Central memory CD8-positive, alpha-beta T cell (primary cell): ENCODE measurements at regions not wholly inside any gene's neighbourhood (a gene's known extent, or its start where the extent isn't known, plus 50 kb on each side); places are given as distances from the start of the nearest gene placed in this dataset.

Experiments
- ATAC-seq: fragments of 150-1000 bp; cut with Tn5 transposase; replicated peaks from 2 replicates; pipeline ENCODE4 v1.10.0; 2022; ENCODE audit warnings: mild to moderate bottlenecking, moderate FRiP score, moderate number of reproducible peaks; ENCODE audit not compliant: poor library complexity, severe bottlenecking; ENCODE audit errors: extremely low read depth
- DNase-seq, 2 donors: peaks; one replicate each; pipeline ENCODE4 v3.0.0; 2021; ENCODE audit warnings: low spot score in 2 of 2
- H3K27ac Mint-ChIP-seq: one replicate; pipeline ENCODE4 v1.8.0; 2022; ENCODE audit warnings: low read depth, mild to moderate bottlenecking, moderate library complexity, mixed read lengths
- H3K27me3 Mint-ChIP-seq: one replicate; pipeline ENCODE4 v1.8.0; 2022; ENCODE audit warnings: mixed read lengths
- H3K36me3 Mint-ChIP-seq: one replicate; pipeline ENCODE4 v1.8.0; 2022; ENCODE audit warnings: mild to moderate bottlenecking, moderate library complexity, mixed read lengths; ENCODE audit not compliant: insufficient read depth
- H3K4me1 Mint-ChIP-seq: one replicate; pipeline ENCODE4 v1.8.0; 2022; ENCODE audit warnings: mixed read lengths
- H3K4me3 Mint-ChIP-seq: one replicate; pipeline ENCODE4 v1.8.0; 2022; ENCODE audit warnings: mild to moderate bottlenecking, moderate library complexity, mixed read lengths
- H3K9me3 Mint-ChIP-seq: one replicate; pipeline ENCODE4 v1.8.0; 2022; ENCODE audit warnings: mixed read lengths

GRCh38 chr2:150856596-150857281 lies 369.3 kb upstream of the RND3 start:
- H3K4me3 Mint-ChIP-seq, result no peak overlapping the region
- DNase-seq (no peak), ATAC-seq (no peak)
- no peaks in the 10 kb centered on the region for H3K27me3 Mint-ChIP-seq
- peaks cover 7% of the 10 kb centered on the region for H3K9me3 Mint-ChIP-seq
- no peaks in the 10 kb centered on the region for H3K36me3 Mint-ChIP-seq
- H3K27ac Mint-ChIP-seq, result no peak overlapping the region
- no peaks in the 10 kb centered on the region for H3K4me1 Mint-ChIP-seq

- ATAC-seq, result no peak
- Mint-ChIP-seq H3K4me3 (no peak overlapping the region), H3K36me3 (no peaks in the 10 kb centered on the region), H3K4me1 (no peaks in the 10 kb centered on the region), H3K9me3 (peaks cover 7% of the 10 kb centered on the region), H3K27me3 (no peaks in the 10 kb centered on the region), H3K27ac (no peak overlapping the region)
- no peak for DNase-seq
Measured at GRCh38 chr2:150853263-150853662, 365.8 kb upstream of the RND3 start.

GRCh38 chr2:150850641-150851040 lies 363.2 kb upstream of the RND3 start:
- no peaks in the 10 kb centered on the region for H3K36me3 Mint-ChIP-seq
- no peak overlapping the region for H3K27ac Mint-ChIP-seq
- no peak overlapping the region for H3K4me3 Mint-ChIP-seq
- H3K27me3 Mint-ChIP-seq, result no peaks in the 10 kb centered on the region
- DNase-seq, result no peak
- no peaks in the 10 kb centered on the region for H3K4me1 Mint-ChIP-seq
- ATAC-seq, result no peak
- H3K9me3 Mint-ChIP-seq, result peaks cover 7% of the 10 kb centered on the region

- H3K36me3 Mint-ChIP-seq, result no peaks in the 10 kb centered on the region
- ATAC-seq, result no peak
- DNase-seq, result no peak
- H3K27ac Mint-ChIP-seq, result no peak overlapping the region
- peaks cover under 1% of the 10 kb centered on the region for H3K9me3 Mint-ChIP-seq
- no peak overlapping the region for H3K4me3 Mint-ChIP-seq
- H3K4me1 Mint-ChIP-seq, result no peaks in the 10 kb centered on the region
- H3K27me3 Mint-ChIP-seq, result peaks cover 9% of the 10 kb centered on the region
Measured at GRCh38 chr2:150847578-150847977, 360.1 kb upstream of the RND3 start.

- DNase-seq, result no peak
- Mint-ChIP-seq H3K27ac (no peak overlapping the region), H3K4me1 (no peaks in the 10 kb centered on the region), H3K4me3 (no peak overlapping the region), H3K36me3 (no peaks in the 10 kb centered on the region), H3K9me3 (peaks cover 6% of the 10 kb centered on the region), H3K27me3 (peaks cover 18% of the 10 kb centered on the region)
- no peak for ATAC-seq
Measured at GRCh38 chr2:150846691-150847090, 359.2 kb upstream of the RND3 start.

- Mint-ChIP-seq H3K4me1 (no peaks in the 10 kb centered on the region), H3K27ac (no peak overlapping the region), H3K36me3 (no peaks in the 10 kb centered on the region), H3K4me3 (no peak overlapping the region), H3K9me3 (peaks cover 10% of the 10 kb centered on the region), H3K27me3 (no peaks in the 10 kb centered on the region)
- ATAC-seq (no peak), DNase-seq (no peak)
Measured at GRCh38 chr2:150832686-150833085, 345.2 kb upstream of the RND3 start.

GRCh38 chr2:150824118-150824517 lies 336.7 kb upstream of the RND3 start:
- Mint-ChIP-seq H3K4me3 (no peak overlapping the region), H3K27me3 (no peaks in the 10 kb centered on the region), H3K9me3 (peaks cover 7% of the 10 kb centered on the region), H3K36me3 (peaks cover 2% of the 10 kb centered on the region), H3K27ac (no peak overlapping the region), H3K4me1 (no peaks in the 10 kb centered on the region)
- DNase-seq (no peak), ATAC-seq (no peak)

GRCh38 chr2:150817422-150817821 lies 330.0 kb upstream of the RND3 start:
- no peak overlapping the region for H3K4me3 Mint-ChIP-seq
- no peaks in the 10 kb centered on the region for H3K4me1 Mint-ChIP-seq
- ATAC-seq, result no peak
- H3K9me3 Mint-ChIP-seq, result peaks cover 9% of the 10 kb centered on the region
- no peak for DNase-seq
- H3K27ac Mint-ChIP-seq, result no peak overlapping the region
- H3K36me3 Mint-ChIP-seq, result no peaks in the 10 kb centered on the region
- H3K27me3 Mint-ChIP-seq, result no peaks in the 10 kb centered on the region

- Mint-ChIP-seq H3K27ac (no peak overlapping the region), H3K36me3 (peaks cover 4% of the 10 kb centered on the region), H3K4me1 (no peaks in the 10 kb centered on the region), H3K4me3 (no peak overlapping the region), H3K9me3 (no peaks in the 10 kb centered on the region), H3K27me3 (no peaks in the 10 kb centered on the region)
- ATAC-seq (no peak), DNase-seq (no peak)
Measured at GRCh38 chr2:150812664-150813367, 325.3 kb upstream of the RND3 start.

- no peaks in the 10 kb centered on the region for H3K9me3 Mint-ChIP-seq
Measured at GRCh38 chr2:150812066-150812465, 324.6 kb upstream of the RND3 start.

GRCh38 chr2:150811259-150811855 lies 323.9 kb upstream of the RND3 start:
- Mint-ChIP-seq H3K9me3 (no peaks in the 10 kb centered on the region), H3K36me3 (peaks cover 4% of the 10 kb centered on the region), H3K4me3 (no peak overlapping the region), H3K27ac (no peak overlapping the region), H3K4me1 (no peaks in the 10 kb centered on the region), H3K27me3 (no peaks in the 10 kb centered on the region)
- DNase-seq (no peak), ATAC-seq (no peak)

More at GRCh38 chr2:150812066-150812465, 324.6 kb upstream of the RND3 start:
- H3K36me3 Mint-ChIP-seq, result peaks cover 4% of the 10 kb centered on the region
- H3K27me3 Mint-ChIP-seq, result no peaks in the 10 kb centered on the region
- ATAC-seq (no peak), DNase-seq (no peak)
- H3K4me3 Mint-ChIP-seq, result no peak overlapping the region
- no peaks in the 10 kb centered on the region for H3K4me1 Mint-ChIP-seq
- no peak overlapping the region for H3K27ac Mint-ChIP-seq

GRCh38 chr2:150809103-150809502 lies 321.6 kb upstream of the RND3 start:
- ATAC-seq, result no peak
- Mint-ChIP-seq H3K4me3 (no peak overlapping the region), H3K36me3 (peaks cover 4% of the 10 kb centered on the region), H3K9me3 (no peaks in the 10 kb centered on the region), H3K4me1 (no peaks in the 10 kb centered on the region), H3K27ac (no peak overlapping the region), H3K27me3 (no peaks in the 10 kb centered on the region)
- DNase-seq, result no peak

- Mint-ChIP-seq H3K27ac (no peak overlapping the region), H3K27me3 (no peaks in the 10 kb centered on the region)
- no peak for ATAC-seq
Measured at GRCh38 chr2:150806336-150806735, 318.9 kb upstream of the RND3 start.

More at GRCh38 chr2:150806336-150806735, 318.9 kb upstream of the RND3 start:
- H3K9me3 Mint-ChIP-seq, result peaks cover 6% of the 10 kb centered on the region
- DNase-seq, result no peak
- H3K36me3 Mint-ChIP-seq, result peaks cover 4% of the 10 kb centered on the region
- H3K4me1 Mint-ChIP-seq, result no peaks in the 10 kb centered on the region
- H3K4me3 Mint-ChIP-seq, result no peak overlapping the region
